ENCODE measurements at regions not wholly inside any gene's neighbourhood (a gene's known extent, or its start where the extent isn't known, plus 50 kb on each side); places are given as distances from the start of the nearest gene placed in this dataset.

GRCh38 chr2:235262750-235263149, 231.1 kb upstream of the AGAP1 start:
- TF ChIP-seq ZBTB7A (tag by site-specific recombination; IDR thresholded peaks at IDR 0.05; ENCODE audit: low read depth) (no peak), ZNF138 (tag by site-specific recombination; IDR thresholded peaks at IDR 0.05; ENCODE audit: borderline replicate concordance) (no peak), CTCF (tag by site-specific recombination; IDR thresholded peaks at IDR 0.05) (no peak), ZNF174 (tag by site-specific recombination; IDR thresholded peaks at IDR 0.05) (no peak), ZNF473 (tag by site-specific recombination; IDR thresholded peaks at IDR 0.05) (no peak)
- TF ChIP-seq, protein P1, sequence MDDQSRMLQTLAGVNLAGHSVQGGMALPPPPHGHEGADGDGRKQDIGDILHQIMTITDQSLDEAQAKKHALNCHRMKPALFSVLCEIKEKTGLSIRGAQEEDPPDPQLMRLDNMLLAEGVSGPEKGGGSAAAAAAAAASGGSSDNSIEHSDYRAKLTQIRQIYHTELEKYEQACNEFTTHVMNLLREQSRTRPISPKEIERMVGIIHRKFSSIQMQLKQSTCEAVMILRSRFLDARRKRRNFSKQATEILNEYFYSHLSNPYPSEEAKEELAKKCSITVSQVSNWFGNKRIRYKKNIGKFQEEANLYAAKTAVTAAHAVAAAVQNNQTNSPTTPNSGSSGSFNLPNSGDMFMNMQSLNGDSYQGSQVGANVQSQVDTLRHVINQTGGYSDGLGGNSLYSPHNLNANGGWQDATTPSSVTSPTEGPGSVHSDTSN (CRISPR knock-in tag; IDR thresholded peaks at IDR 0.05), result no peak
- TF ChIP-seq, protein P2, sequence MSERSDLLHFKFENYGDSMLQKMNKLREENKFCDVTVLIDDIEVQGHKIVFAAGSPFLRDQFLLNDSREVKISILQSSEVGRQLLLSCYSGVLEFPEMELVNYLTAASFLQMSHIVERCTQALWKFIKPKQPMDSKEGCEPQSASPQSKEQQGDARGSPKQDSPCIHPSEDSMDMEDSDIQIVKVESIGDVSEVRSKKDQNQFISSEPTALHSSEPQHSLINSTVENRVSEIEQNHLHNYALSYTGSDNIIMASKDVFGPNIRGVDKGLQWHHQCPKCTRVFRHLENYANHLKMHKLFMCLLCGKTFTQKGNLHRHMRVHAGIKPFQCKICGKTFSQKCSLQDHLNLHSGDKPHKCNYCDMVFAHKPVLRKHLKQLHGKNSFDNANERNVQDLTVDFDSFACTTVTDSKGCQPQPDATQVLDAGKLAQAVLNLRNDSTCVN (tag by site-specific recombination; optimal IDR thresholded peaks at IDR 0.05), result no peak

Measured in HEK293 (cell line).